BJ (cell line): ENCODE measurements at regions not wholly inside any gene's neighbourhood (a gene's known extent, or its start where the extent isn't known, plus 50 kb on each side); places are given as distances from the start of the nearest gene placed in this dataset.

Experiments
- CTCF ChIA-PET: fragments of 350-600 bp; formaldehyde crosslinking; extraction: SDS; loops from one replicate; lab custom pipeline; 2021; ENCODE audit warnings: antibody characterized with exemption, inconsistent platforms; lab: Yijun Ruan, JAX
- POLR2A ChIA-PET: fragments of 300-600 bp; sonication (Branson Sonifier 250); formaldehyde crosslinking; extraction: SDS; loops from one replicate; lab custom pipeline; 2021; ENCODE audit warnings: antibody characterized with exemption; lab: Charles Lee
- DNase-seq: peaks from one replicate; pipeline ENCODE4 v3.0.0-alpha.2; 2011; ENCODE audit warnings: low read depth
- H3K27me3 ChIP-seq: 2 replicates; pipeline ENCODE4 v1.6.0; 2011; ENCODE audit warnings: low read length; ENCODE audit not compliant: control insufficient read depth, insufficient read depth
- H3K36me3 ChIP-seq: 2 replicates; pipeline ENCODE4 v1.5.1; 2011; ENCODE audit warnings: low read length; ENCODE audit not compliant: control insufficient read depth, insufficient read depth
- H3K4me3 ChIP-seq: 2 replicates; pipeline ENCODE4 v1.5.1; 2011; ENCODE audit warnings: low read depth, mild to moderate bottlenecking, control low read depth, low read length
- TF ChIP-seq, protein P1 (sequence below): IDR thresholded peaks from 2 replicates; pipeline ENCODE4 v1.5.1; 2011; ENCODE audit warnings: low read depth, mild to moderate bottlenecking, control low read depth, inconsistent platforms, low read length, moderate library complexity; ENCODE audit not compliant: insufficient read depth

- Histone ChIP-seq H3K27me3 (no peaks in the 10 kb centered on the region), H3K4me3 (no peak overlapping the region), H3K36me3 (peaks cover 43% of the 10 kb centered on the region)
- no peak for DNase-seq
- POLR2A ChIA-PET = no interaction called here
- CTCF ChIA-PET = interaction anchor here (0.8 to 1.0 kb wide), 2 partner anchors 11 to 68 kb away, joined by 3 to 4 read pairs; no protein-coding TSS in a partner anchor
- TF ChIP-seq, protein P1, sequence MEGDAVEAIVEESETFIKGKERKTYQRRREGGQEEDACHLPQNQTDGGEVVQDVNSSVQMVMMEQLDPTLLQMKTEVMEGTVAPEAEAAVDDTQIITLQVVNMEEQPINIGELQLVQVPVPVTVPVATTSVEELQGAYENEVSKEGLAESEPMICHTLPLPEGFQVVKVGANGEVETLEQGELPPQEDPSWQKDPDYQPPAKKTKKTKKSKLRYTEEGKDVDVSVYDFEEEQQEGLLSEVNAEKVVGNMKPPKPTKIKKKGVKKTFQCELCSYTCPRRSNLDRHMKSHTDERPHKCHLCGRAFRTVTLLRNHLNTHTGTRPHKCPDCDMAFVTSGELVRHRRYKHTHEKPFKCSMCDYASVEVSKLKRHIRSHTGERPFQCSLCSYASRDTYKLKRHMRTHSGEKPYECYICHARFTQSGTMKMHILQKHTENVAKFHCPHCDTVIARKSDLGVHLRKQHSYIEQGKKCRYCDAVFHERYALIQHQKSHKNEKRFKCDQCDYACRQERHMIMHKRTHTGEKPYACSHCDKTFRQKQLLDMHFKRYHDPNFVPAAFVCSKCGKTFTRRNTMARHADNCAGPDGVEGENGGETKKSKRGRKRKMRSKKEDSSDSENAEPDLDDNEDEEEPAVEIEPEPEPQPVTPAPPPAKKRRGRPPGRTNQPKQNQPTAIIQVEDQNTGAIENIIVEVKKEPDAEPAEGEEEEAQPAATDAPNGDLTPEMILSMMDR = no peak
These were observed 358.3 kb downstream of the SEC14L1 start for GRCh38 chr17:77498791-77499698.

DNA sequence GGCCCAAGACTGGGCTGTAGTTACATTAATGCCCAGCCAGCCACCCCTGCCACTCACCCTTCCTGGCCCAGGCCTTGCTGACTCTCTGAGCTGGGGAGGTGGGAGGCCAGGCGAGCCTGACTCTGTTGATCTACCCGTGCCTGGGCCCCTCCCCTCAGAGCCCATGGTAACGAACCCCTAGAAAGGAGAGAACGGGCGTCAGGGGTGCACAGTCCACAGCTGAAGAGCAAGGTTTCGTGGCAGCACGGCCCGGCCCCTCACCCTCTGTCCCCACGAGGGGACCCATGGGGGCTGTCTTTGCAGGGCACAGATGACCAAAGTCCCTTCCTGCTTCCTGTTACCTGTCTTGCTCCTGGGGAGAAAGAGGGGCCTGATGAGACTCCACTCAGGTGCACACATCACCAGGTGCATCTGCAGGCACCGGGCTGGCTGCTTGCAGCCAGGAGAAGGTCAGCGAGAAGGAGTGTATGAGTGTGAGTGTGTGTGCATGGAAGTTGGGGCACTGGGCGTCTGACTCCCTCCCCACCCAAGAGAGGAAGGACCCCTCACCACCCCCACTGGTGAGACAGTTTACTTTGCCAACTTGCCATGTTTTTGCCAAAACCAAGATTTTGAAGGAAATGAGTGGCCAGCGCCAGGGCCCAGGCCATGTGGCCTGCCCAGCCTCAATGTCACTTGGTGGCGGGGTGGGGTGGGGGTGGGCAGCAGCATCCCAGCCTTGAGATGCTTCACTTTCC is 359.1 kb downstream of the SEC14L1 start:
- Histone ChIP-seq H3K4me3 (no peak overlapping the region), H3K36me3 (peaks cover 36% of the 10 kb centered on the region), H3K27me3 (no peaks in the 10 kb centered on the region)
- ChIA-PET POLR2A (no interaction called here), CTCF (interaction anchor here (0.8 to 1.9 kb wide), 3 partner anchors 12 to 69 kb away, joined by 3 to 4 read pairs (median 4); no protein-coding TSS in a partner anchor)
- DNase-seq = no peak
- TF ChIP-seq, protein P1 = no peak

GRCh38 chr17:77501101-77501566 is 360.4 kb downstream of the SEC14L1 start:
- TF ChIP-seq, protein P1 = peak; percentile 55
- Histone ChIP-seq H3K36me3 (peaks cover 29% of the 10 kb centered on the region), H3K27me3 (no peaks in the 10 kb centered on the region), H3K4me3 (no peak overlapping the region)
- no peak for DNase-seq
- ChIA-PET POLR2A (interaction anchor here (0.7 kb wide), 1 partner anchor 457 kb away, joined by 3 read pairs; no protein-coding TSS in a partner anchor), CTCF (interaction anchor here (0.6 to 1.9 kb wide), 6 partner anchors 11 to 517 kb away, joined by 3 to 4 read pairs (median 3); no protein-coding TSS in a partner anchor)

GRCh38 chr17:77501751-77502625 is 361.2 kb downstream of the SEC14L1 start:
- no peak for DNase-seq
- Histone ChIP-seq H3K4me3 (no peak overlapping the region), H3K27me3 (no peaks in the 10 kb centered on the region), H3K36me3 (peaks cover 23% of the 10 kb centered on the region)
- TF ChIP-seq, protein P1 = no peak
- POLR2A ChIA-PET = interaction anchor here (0.6 kb wide), 1 partner anchor 119 kb away, joined by 15 read pairs; no protein-coding TSS in a partner anchor
- CTCF ChIA-PET = interaction anchor here (0.6 to 1.9 kb wide), 6 partner anchors 11 to 516 kb away, joined by 3 to 4 read pairs (median 3); no protein-coding TSS in a partner anchor
